Subcutaneous abdominal adipose tissue (tissue), 5 donors: ENCODE measurements at regions not wholly inside any gene's neighbourhood (a gene's known extent, or its start where the extent isn't known, plus 50 kb on each side); places are given as distances from the start of the nearest gene placed in this dataset.
A peak's percentile ranks its signal among the peaks of the same experiment; 100 is the strongest.

Experiments used
- H3K27ac ChIP-seq: one replicate; pipeline ENCODE4 v1.7.0; 2013; ENCODE audit warnings: low read depth, mild to moderate bottlenecking, inconsistent platforms, low read length, moderate library complexity
- H3K27me3 ChIP-seq, 5 donors: one replicate each; pipeline ENCODE4 v1.7.0; 2013; ENCODE audit warnings: low read length in 5 of 5, inconsistent platforms in 1 of 5; ENCODE audit not compliant: control insufficient read depth in 5 of 5, insufficient read depth in 4 of 5
- H3K36me3 ChIP-seq, 5 donors: one replicate each; pipeline ENCODE4 v1.7.0; 2013; ENCODE audit warnings: low read length in 5 of 5; ENCODE audit not compliant: control insufficient read depth in 5 of 5, insufficient read depth in 5 of 5
- H3K4me1 ChIP-seq, 5 donors: one replicate each; pipeline ENCODE4 v1.7.0; 2013; ENCODE audit warnings: low read length in 5 of 5, mild to moderate bottlenecking in 3 of 5, moderate library complexity in 1 of 5; ENCODE audit not compliant: control insufficient read depth in 5 of 5, insufficient read depth in 5 of 5
- H3K4me3 ChIP-seq, 5 donors: one replicate each; pipeline ENCODE4 v1.7.0; 2013; ENCODE audit warnings: low read length in 5 of 5, low read depth in 1 of 5
- H3K9ac ChIP-seq, 5 donors: one replicate each; pipeline ENCODE4 v1.7.0; 2013; ENCODE audit warnings: low read length in 5 of 5, mild to moderate bottlenecking in 4 of 5, moderate library complexity in 3 of 5
- H3K9me3 ChIP-seq, 5 donors: one replicate each; pipeline ENCODE4 v1.7.0; 2013; ENCODE audit warnings: low read length in 5 of 5; ENCODE audit not compliant: control insufficient read depth in 5 of 5
- donor health status: healthy.
- donor health status: healthy.
- donor health status: healthy.
- donor health status: healthy.
- donor health status: healthy.

DNA sequence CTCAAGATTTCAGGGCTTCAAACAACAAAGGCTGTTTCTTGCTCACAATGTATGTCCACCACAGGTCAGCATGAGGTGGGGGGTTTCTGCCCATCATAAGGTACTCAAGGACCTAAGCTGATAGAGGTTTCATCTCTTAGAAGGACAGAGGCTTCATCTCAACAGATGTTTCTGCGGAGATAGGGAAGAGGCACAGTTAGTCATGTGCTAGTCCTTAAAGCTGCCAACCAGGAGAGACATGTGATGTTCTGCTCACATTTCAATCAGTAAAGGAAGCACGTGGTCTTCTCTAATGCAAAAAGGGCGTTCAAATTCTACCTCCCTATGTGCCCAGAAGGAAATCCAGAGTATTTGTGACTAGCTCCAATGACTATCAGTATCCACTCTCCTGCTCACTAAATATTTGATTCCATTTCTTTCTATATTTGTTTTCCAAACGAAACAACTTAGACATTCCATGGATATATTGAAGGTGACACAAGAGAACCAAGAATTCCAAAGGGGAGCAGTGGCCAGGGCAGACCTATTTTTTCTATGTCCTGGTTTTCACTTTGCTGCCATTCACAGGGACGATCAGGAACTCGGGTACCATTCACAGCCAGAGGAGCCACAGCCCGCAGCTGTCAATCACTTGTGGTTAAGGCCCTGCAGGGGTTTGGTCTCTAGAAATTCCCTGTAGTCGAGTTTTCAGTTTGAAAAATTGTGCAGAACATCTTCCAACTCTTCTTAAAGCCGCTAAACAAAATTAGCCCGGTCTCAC, 173.2 kb upstream of the FOXA2 start:
- H3K27ac ChIP-seq, result no peak overlapping the region

DNA sequence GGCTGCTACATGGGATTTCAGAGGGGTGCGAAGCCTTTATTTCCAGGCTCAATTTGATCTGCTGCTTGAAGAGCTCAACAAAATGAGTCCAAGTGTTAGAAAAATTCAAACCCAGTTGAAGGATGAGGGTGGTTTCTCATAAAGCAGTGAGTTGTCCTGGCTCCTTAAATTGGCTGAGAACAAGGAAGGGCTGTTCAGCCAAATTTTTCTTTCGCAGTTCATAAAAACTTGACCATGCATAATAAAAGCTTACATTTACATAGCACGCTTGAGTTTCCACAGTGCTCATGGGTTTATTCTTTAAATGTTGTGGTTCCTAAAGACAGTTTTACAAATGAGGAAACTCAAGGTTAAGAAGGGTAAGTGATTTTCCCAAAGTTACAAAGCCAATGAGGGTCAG, 174.4 kb upstream of the FOXA2 start:
- H3K9ac ChIP-seq, result no peak overlapping the region
- H3K27ac ChIP-seq, result no peak overlapping the region
- no peak overlapping the region for H3K4me3 ChIP-seq
- peaks cover 2 to 15% (median 13%) of the 10 kb centered on the region in 5 donors for H3K4me1 ChIP-seq
- H3K9me3 ChIP-seq, result no peaks in the 10 kb centered on the region
- H3K36me3 ChIP-seq, result no peaks in the 10 kb centered on the region
- H3K27me3 ChIP-seq, result peaks cover 0 to 3% (median 0%) of the 10 kb centered on the region in 5 donors

More for the DNA sequence above, 173.2 kb upstream of the FOXA2 start:
- Histone ChIP-seq H3K27me3 (peaks cover 0 to 3% (median 0%) of the 10 kb centered on the region in 5 donors), H3K4me1 (peaks cover 0 to 2% (median under 1%) of the 10 kb centered on the region in 5 donors), H3K4me3 (no peak overlapping the region), H3K9ac (no peak overlapping the region), H3K9me3 (no peaks in the 10 kb centered on the region), H3K36me3 (no peaks in the 10 kb centered on the region)

DNA sequence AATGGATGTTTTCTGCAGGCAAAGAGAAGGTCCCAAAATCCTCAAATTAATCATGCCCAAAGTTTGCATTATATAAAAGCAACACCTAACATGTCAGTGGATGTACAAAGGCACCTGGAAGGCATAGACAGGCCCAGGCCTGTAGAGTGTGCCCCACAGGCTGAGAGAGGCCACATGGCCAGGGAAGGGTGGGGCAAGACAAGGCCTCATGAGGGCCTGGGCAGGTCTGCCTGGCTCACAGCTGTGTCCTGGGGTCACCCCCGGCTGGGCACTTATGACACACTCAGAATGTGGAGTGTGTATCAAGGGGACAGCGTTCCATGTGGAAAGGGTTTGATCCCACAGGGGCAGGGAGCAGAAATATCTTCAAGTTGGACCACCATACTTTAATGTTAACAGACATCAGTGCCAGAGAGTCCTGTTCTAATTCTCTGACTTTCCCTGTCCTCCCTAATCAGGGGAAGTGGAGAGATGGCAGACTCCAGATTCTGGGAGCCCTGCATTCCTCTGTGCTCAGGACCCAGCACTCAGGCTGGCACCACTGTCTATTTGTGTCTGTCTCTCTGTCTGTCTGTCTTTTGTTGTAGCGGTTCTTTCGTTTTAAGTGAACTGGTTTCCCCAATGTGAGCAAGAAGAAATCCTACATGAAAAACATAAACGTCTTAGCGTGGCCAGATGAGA, 178.3 kb upstream of the FOXA2 start:
- Histone ChIP-seq H3K27me3 (peaks cover 0 to 13% (median 2%) of the 10 kb centered on the region in 5 donors), H3K9ac (no peak overlapping the region), H3K36me3 (no peaks in the 10 kb centered on the region), H3K9me3 (no peaks in the 10 kb centered on the region), H3K27ac (peak overlapping the region; percentile 46), H3K4me1 (peaks cover 2 to 18% (median 13%) of the 10 kb centered on the region in 5 donors), H3K4me3 (no peak overlapping the region)

DNA sequence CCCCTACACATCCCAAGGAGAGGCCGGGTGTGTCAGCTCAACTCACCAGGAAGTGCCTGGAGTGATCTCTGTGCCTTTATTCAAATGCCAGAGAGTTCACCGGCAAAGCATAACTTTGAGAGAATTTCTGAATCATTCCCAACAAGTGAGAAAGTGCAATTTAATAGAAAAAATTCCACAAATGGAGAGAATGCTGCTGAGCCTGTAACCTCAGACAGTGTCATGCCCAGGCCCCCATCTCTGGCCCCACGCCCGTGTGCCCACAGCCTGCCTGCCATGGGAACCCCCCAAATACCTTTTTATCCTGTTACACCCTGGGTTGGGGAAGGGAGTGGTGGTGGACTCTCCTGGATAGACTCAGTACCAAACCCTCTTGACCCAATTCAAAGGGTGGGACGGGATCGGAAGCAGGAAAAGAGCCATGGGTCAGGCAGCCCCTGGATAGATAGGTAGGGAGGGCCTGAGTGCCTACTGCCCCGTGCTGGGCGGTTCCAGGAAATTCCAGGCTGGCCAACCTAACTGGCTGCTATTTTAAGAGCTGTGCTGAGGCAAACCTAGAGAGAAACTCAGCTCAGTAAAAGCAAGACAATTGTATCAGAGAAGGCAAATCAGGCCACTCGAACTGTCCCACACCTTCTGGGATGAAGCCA, 179.0 kb upstream of the FOXA2 start:
- no peaks in the 10 kb centered on the region for H3K36me3 ChIP-seq
- H3K9me3 ChIP-seq, result no peaks in the 10 kb centered on the region
- peaks cover 2 to 18% (median 13%) of the 10 kb centered on the region in 5 donors for H3K4me1 ChIP-seq
- no peak overlapping the region for H3K9ac ChIP-seq
- H3K27ac ChIP-seq, result peak overlapping the region; percentile 46
- H3K27me3 ChIP-seq, result peaks cover 0 to 13% (median 2%) of the 10 kb centered on the region in 5 donors
- H3K4me3 ChIP-seq, result no peak overlapping the region

DNA sequence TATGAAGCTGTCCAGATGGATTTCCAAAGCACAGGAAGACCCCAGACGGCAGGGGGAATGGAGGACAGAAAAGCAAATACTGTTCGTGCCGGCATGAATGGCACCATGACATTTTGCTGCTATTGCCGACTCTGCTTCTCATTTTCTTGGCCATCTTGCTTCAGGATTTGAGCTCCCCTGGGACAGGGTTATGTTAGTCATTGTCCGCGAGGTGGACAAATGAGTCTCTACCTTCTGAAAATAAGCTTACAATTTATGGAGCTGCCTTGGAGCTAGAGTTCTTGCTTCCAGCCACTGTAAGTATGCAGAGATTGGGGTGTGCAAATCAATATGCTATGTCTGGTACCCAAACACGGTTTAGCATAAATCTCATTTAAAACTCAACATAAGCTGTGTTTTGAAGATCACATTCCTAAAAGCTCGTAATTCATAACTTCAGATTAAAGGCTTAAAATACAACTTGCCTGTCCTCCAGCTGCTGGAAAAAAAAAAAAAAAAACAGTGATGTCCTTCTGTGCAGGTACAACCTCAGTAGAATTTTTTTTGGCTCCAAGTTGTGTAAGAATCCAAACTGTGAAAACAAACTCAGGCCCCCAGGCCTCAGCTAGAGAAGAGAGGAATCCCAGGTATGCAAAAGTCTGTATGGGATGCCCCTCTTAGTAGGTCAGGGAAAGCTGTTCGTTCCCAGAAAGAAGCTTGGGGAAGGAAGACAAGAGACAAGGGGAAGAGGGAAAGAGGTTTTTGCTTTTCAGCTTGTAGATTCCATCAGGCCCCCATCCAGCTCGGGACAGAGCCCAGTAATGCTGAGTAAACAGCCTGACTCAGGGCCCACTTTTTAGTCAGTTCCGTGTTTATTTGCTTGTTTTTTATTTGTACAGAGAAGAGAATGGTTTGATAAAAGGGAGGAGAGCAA, 184.2 kb upstream of the FOXA2 start:
- Histone ChIP-seq H3K9ac (no peak overlapping the region), H3K27me3 (peaks cover 0 to 16% (median 2%) of the 10 kb centered on the region in 5 donors), H3K4me3 (no peak overlapping the region), H3K36me3 (no peaks in the 10 kb centered on the region), H3K9me3 (no peaks in the 10 kb centered on the region), H3K4me1 (peaks cover 2 to 7% (median 3%) of the 10 kb centered on the region in 5 donors), H3K27ac (no peak overlapping the region)

DNA sequence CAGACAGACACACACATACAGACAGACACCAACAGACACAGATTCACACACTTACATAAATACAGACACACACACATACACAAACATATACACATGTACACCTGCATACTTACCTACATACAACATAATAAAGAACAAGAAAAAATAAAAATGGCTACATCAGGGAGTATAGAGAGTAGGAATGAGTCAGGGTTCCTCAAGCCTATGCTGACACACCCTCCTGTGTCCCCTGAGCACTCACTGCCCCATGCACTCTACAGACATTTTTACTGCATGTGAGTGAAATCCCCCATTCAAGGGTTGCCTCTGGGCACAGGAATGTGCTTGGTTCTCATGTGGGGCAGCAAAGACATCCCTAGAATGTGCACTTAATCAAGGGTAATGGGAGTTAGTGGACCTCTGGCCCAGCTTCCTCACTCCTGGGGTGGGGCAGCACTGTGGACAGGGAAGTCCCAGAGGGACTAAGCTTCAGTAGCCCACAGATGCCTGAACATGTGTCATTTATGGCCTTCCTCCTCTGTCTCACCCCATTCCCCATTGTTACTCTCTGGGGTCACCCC, 185.9 kb upstream of the FOXA2 start:
- H3K9me3 ChIP-seq, result no peaks in the 10 kb centered on the region
- no peak overlapping the region for H3K27ac ChIP-seq
- H3K4me1 ChIP-seq, result peaks cover 0 to 3% (median 0%) of the 10 kb centered on the region in 5 donors
- peaks cover 0 to 16% (median 2%) of the 10 kb centered on the region in 5 donors for H3K27me3 ChIP-seq
- H3K4me3 ChIP-seq, result no peak overlapping the region
- no peaks in the 10 kb centered on the region for H3K36me3 ChIP-seq
- no peak overlapping the region for H3K9ac ChIP-seq

DNA sequence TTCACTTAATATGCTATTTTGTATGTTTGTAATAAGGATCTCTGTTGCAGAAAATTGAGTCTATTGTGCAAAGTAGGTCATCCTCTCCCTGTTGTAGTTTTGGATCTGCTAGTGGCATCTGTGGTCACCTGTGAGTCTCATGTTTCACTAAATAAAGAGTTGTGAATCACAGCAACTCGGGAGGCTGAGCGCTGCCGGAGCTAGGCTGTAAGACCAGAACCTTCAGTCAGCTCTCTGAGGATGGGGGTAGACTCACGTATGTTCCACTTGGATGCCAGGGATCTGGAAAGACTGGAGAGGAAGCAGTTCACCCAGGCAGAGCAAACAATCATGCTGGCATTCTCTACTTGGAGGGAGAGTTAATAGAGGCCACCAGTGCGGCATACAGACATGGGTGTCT, 187.3 kb upstream of the FOXA2 start:
- Histone ChIP-seq H3K27ac (no peak overlapping the region), H3K4me3 (no peak overlapping the region), H3K36me3 (no peaks in the 10 kb centered on the region), H3K9me3 (peaks cover 0 to 4% (median 4%) of the 10 kb centered on the region in 5 donors), H3K4me1 (peaks cover 0 to 3% (median 0%) of the 10 kb centered on the region in 5 donors), H3K9ac (no peak overlapping the region), H3K27me3 (peaks cover 0 to 11% (median 2%) of the 10 kb centered on the region in 5 donors)

DNA sequence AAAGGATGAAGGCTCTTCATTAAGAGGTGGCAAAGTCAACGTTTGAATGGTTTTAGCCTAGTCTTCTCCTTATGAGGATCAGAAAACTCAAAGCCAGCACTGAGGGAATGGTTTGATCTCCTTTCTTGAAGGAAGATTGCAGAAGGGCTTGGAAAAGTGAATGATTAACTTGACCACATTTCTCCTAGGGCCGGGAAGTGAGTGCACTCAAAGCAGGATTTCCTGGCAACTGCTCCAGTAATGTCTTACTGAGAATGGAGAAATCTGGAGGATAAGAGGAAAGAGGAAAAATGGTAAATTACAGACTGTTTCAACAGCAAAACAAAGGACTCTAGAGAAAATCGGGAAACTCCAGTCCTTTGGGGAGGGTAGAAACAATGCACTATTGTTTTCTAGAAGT, 189.0 kb upstream of the FOXA2 start:
- Histone ChIP-seq H3K36me3 (no peaks in the 10 kb centered on the region), H3K9ac (no peak overlapping the region), H3K27ac (no peak overlapping the region), H3K27me3 (peaks cover 0 to 2% (median 0%) of the 10 kb centered on the region in 5 donors), H3K9me3 (peaks cover 0 to 4% (median 4%) of the 10 kb centered on the region in 5 donors), H3K4me1 (peaks cover 0 to 3% (median 0%) of the 10 kb centered on the region in 5 donors), H3K4me3 (no peak overlapping the region)

DNA sequence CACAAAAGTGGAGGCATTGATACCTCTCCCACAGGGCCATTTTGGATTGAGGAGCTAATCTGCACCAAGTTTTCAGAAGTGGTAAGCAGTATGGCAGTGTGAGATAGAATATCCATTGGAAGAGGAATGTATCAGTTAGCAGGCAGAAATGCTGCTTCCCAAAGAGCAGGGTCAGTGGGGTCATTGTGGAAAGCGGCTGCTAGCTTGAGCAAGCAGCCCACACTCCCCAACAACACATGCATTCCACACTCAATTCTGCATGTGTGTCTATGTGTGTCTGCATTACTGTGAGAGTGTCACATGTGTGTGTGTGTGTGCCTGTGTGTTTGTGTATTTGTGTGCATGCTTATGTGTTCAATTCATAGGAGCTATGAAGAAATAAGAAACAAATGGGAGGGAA, 190.9 kb upstream of the FOXA2 start:
- Histone ChIP-seq H3K4me1 (peaks cover 0 to 3% (median 0%) of the 10 kb centered on the region in 5 donors), H3K4me3 (no peak overlapping the region), H3K9ac (no peak overlapping the region), H3K36me3 (no peaks in the 10 kb centered on the region), H3K9me3 (peaks cover 0 to 4% (median 4%) of the 10 kb centered on the region in 5 donors), H3K27ac (no peak overlapping the region), H3K27me3 (peaks cover 0 to 2% (median 0%) of the 10 kb centered on the region in 5 donors)
